ENCODE measurements at regions not wholly inside any gene's neighbourhood (a gene's known extent, or its start where the extent isn't known, plus 50 kb on each side); places are given as distances from the start of the nearest gene placed in this dataset.
A peak's percentile ranks its signal among the peaks of the same experiment; 100 is the strongest.

GRCh38 chr15:53246404-53246803 lies 456.3 kb upstream of the ONECUT1 start:
- no peaks in the 10 kb centered on the region for H3K79me2 ChIP-seq (ENCODE audit: insufficient read depth, low read length)
- Mint-ChIP-seq H3K27ac (no peak overlapping the region), H3K4me3 (no peak overlapping the region), H3K4me1 (no peaks in the 10 kb centered on the region), H3K36me3 (no peaks in the 10 kb centered on the region), H3K27me3 (ENCODE audit: low read depth in 3 of 3) (peaks cover 0 to 3% (median 0%) of the 10 kb centered on the region in 3 donors), H3K9me3 (peaks cover 0 to 20% (median 9%) of the 10 kb centered on the region in 7 donors)
- H3K36me3 ChIP-seq (replicated peaks in 1 of 2; ENCODE audit: control insufficient read depth in 1 of 2, insufficient read depth in 2 of 2, low read length in 2 of 2): no peaks in the 10 kb centered on the region
- 64% methylated on average over 1 of the region's 1 CpG for WGBS (ENCODE audit: insufficient coverage)
- DNase-seq: no peak
- H3K27ac ChIP-seq (ENCODE audit: low read depth in 1 of 2, low read length in 2 of 2): no peak overlapping the region
- intact Hi-C loops (cut with micrococcal nuclease): no loop called here
- no peak overlapping the region for H3K9ac ChIP-seq (ENCODE audit: insufficient read depth, low read length, poor library complexity, severe bottlenecking)
- H2AFZ ChIP-seq (ENCODE audit: insufficient read depth, low read depth, low read length, poor library complexity, severe bottlenecking): no peak overlapping the region
- no peak overlapping the region for H3K4me3 ChIP-seq (replicated peaks in 1 of 3; ENCODE audit: low read depth in 2 of 3, low read length in 3 of 3)
- no peaks in the 10 kb centered on the region for H3K4me1 ChIP-seq (ENCODE audit: control insufficient read depth in 1 of 2, insufficient read depth in 2 of 2, low read length in 2 of 2)
- H4K20me1 ChIP-seq (ENCODE audit: insufficient read depth, low read length): no peaks in the 10 kb centered on the region
- no peaks in the 10 kb centered on the region for H3K27me3 ChIP-seq (ENCODE audit: control insufficient read depth in 2 of 2, insufficient read depth in 2 of 2, low read length in 2 of 2)
- H3K9me3 ChIP-seq (replicated peaks in 1 of 2; ENCODE audit: control insufficient read depth in 1 of 2, insufficient read depth in 1 of 2, low read length in 2 of 2): no peaks in the 10 kb centered on the region
- no peak for TF ChIP-seq CTCF (IDR thresholded peaks at IDR 0.05)
- H3K4me2 ChIP-seq (replicated peaks; ENCODE audit: extremely low read depth, low read length, poor library complexity, severe bottlenecking): no peak overlapping the region

- no peaks in the 10 kb centered on the region for H3K79me2 ChIP-seq (ENCODE audit: insufficient read depth, low read length)
- H3K4me3 ChIP-seq (replicated peaks in 1 of 3; ENCODE audit: low read depth in 2 of 3, low read length in 3 of 3): no peak overlapping the region
- peak overlapping the region in 1 of 7 donors; percentile 82 for H3K27ac Mint-ChIP-seq
- no peaks in the 10 kb centered on the region for H3K4me1 Mint-ChIP-seq
- no peaks in the 10 kb centered on the region for H3K9me3 ChIP-seq (replicated peaks in 1 of 2; ENCODE audit: control insufficient read depth in 1 of 2, insufficient read depth in 1 of 2, low read length in 2 of 2)
- no peaks in the 10 kb centered on the region for H3K36me3 ChIP-seq (replicated peaks in 1 of 2; ENCODE audit: control insufficient read depth in 1 of 2, insufficient read depth in 2 of 2, low read length in 2 of 2)
- TF ChIP-seq CTCF (IDR thresholded peaks at IDR 0.05): no peak
- no peak overlapping the region for H2AFZ ChIP-seq (ENCODE audit: insufficient read depth, low read depth, low read length, poor library complexity, severe bottlenecking)
- H3K9me3 Mint-ChIP-seq: no peaks in the 10 kb centered on the region
- no peak overlapping the region for H3K27ac ChIP-seq (ENCODE audit: low read depth in 1 of 2, low read length in 2 of 2)
- no peaks in the 10 kb centered on the region for H3K27me3 ChIP-seq (ENCODE audit: control insufficient read depth in 2 of 2, insufficient read depth in 2 of 2, low read length in 2 of 2)
- no peaks in the 10 kb centered on the region for H3K36me3 Mint-ChIP-seq
- no peaks in the 10 kb centered on the region for H3K27me3 Mint-ChIP-seq (ENCODE audit: low read depth in 3 of 3)
- DNase-seq: no peak
- H3K4me2 ChIP-seq (replicated peaks; ENCODE audit: extremely low read depth, low read length, poor library complexity, severe bottlenecking): no peak overlapping the region
- intact Hi-C loops (cut with micrococcal nuclease): no loop called here
- H3K4me1 ChIP-seq (ENCODE audit: control insufficient read depth in 1 of 2, insufficient read depth in 2 of 2, low read length in 2 of 2): no peaks in the 10 kb centered on the region
- H3K4me3 Mint-ChIP-seq: no peak overlapping the region
- no peak overlapping the region for H3K9ac ChIP-seq (ENCODE audit: insufficient read depth, low read length, poor library complexity, severe bottlenecking)
- no peaks in the 10 kb centered on the region for H4K20me1 ChIP-seq (ENCODE audit: insufficient read depth, low read length)
- WGBS (ENCODE audit: insufficient coverage): 67% methylated on average over 1 of the region's 2 CpGs
Measured at GRCh38 chr15:53233801-53234200, 443.7 kb upstream of the ONECUT1 start.

Measured in CD14-positive monocyte (primary cell).